ENCODE measurements at regions not wholly inside any gene's neighbourhood (a gene's known extent, or its start where the extent isn't known, plus 50 kb on each side); places are given as distances from the start of the nearest gene placed in this dataset.

GRCh38 chr10:80755893-80756292 lies 218.2 kb downstream of the SH2D4B start:
- Histone ChIP-seq H3K4ac (replicated peaks; ENCODE audit: insufficient read length, low read depth, low read length) (no peak overlapping the region), H3K27me3 (replicated peaks in 1 of 4; ENCODE audit: control insufficient read depth in 3 of 4, extremely low read depth in 1 of 4, insufficient read depth in 3 of 4, low read length in 3 of 4) (no peaks in the 10 kb centered on the region), H3K36me3 (ENCODE audit: control insufficient read depth in 2 of 4, insufficient read depth in 4 of 4, low read length in 3 of 4) (no peaks in the 10 kb centered on the region), H2BK12ac (ENCODE audit: low read depth, low read length) (no peak overlapping the region), H4K91ac (replicated peaks; ENCODE audit: insufficient read length, low read length) (no peak overlapping the region), H3K79me1 (ENCODE audit: low read depth, low read length) (no peaks in the 10 kb centered on the region), H3K9ac (replicated peaks in 1 of 4; ENCODE audit: extremely low read depth in 1 of 4, low read depth in 3 of 4, low read length in 3 of 4) (no peak overlapping the region), H3K18ac (ENCODE audit: extremely low read depth, low read length) (no peak overlapping the region), H2AFZ (ENCODE audit: low read length) (no peak overlapping the region), H3K14ac (ENCODE audit: insufficient read length) (no peak overlapping the region), H3K27ac (ENCODE audit: low read depth, low read length) (no peak overlapping the region), H2BK120ac (replicated peaks; ENCODE audit: low read depth, low read length) (no peak overlapping the region), H3K23ac (ENCODE audit: insufficient read length) (no peak overlapping the region), H2BK15ac (ENCODE audit: low read length) (no peak overlapping the region), H3K79me2 (ENCODE audit: control insufficient read depth in 1 of 2, insufficient read depth in 2 of 2, low read length in 2 of 2) (no peaks in the 10 kb centered on the region), H4K20me1 (replicated peaks in 1 of 2; ENCODE audit: control insufficient read depth in 1 of 2, insufficient read depth in 2 of 2, low read length in 2 of 2) (no peaks in the 10 kb centered on the region), H3K56ac (replicated peaks; ENCODE audit: insufficient read length, low read depth, low read length) (no peak overlapping the region), H2BK5ac (ENCODE audit: low read depth, low read length) (no peak overlapping the region), H3K4me1 (replicated peaks in 1 of 4; ENCODE audit: control insufficient read depth in 3 of 4, insufficient read depth in 4 of 4, low read length in 3 of 4) (peaks cover 0 to 5% (median 2%) of the 10 kb centered on the region in 4 experiments; a peak in 3 of 7 replicates), H2AK5ac (ENCODE audit: low read depth, low read length) (no peak overlapping the region), H3K4me3 (ENCODE audit: extremely low read depth in 1 of 4, insufficient read depth in 2 of 4, low read depth in 3 of 4, low read length in 4 of 4) (no peak overlapping the region), H3K4me2 (ENCODE audit: insufficient read depth in 1 of 2, low read depth in 2 of 2, low read length in 2 of 2) (no peak overlapping the region), H4K8ac (ENCODE audit: extremely low read depth, insufficient read depth, low read length) (no peak overlapping the region), H3K9me3 (ENCODE audit: insufficient read depth in 2 of 2, low read depth in 1 of 2, low read length in 1 of 2) (0 out of 4 replicates have a peak, but pooled peaks cover 0 to 2% of the 10 kb centered on the region in 2 experiments), H2BK20ac (ENCODE audit: low read length) (no peak overlapping the region), H4K5ac (ENCODE audit: insufficient read length, low read depth, low read length) (no peak overlapping the region), H3K23me2 (ENCODE audit: low read depth, low read length) (no peaks in the 10 kb centered on the region)
- DNase-seq (ENCODE audit: low read depth in 1 of 2, low spot score in 2 of 2) (no peak), FAIRE-seq (no peak)
- 94% methylated on average over 2 of the region's 2 CpGs; no CpG with 5 or more reads in 1 of the 2 experiments for WGBS, 2 experiments (ENCODE audit: extremely low coverage in 1 of 2, insufficient coverage in 1 of 2, insufficient read length in 1 of 2, insufficient replicate concordance in 2 of 2, low coverage in 1 of 2, low lambda C conversion rate in 2 of 2, missing lambda C conversion rate in 1 of 2)
- CTCF ChIA-PET (ENCODE audit: partially characterized antibody): interaction anchor here (0.8 to 1.0 kb wide), 3 partner anchors 16 to 311 kb away, joined by 3 read pairs; no protein-coding TSS in a partner anchor
- POLR2A ChIA-PET (ENCODE audit: partially characterized antibody): no interaction called here
- TF ChIP-seq GTF2F1 (IDR thresholded peaks at IDR 0.05; ENCODE audit: borderline replicate concordance, low read depth, low read length): no peak
